Occipital lobe (tissue), 1 donor: ENCODE measurements at regions not wholly inside any gene's neighbourhood (a gene's known extent, or its start where the extent isn't known, plus 50 kb on each side); places are given as distances from the start of the nearest gene placed in this dataset.

Experiments used
- DNase-seq: peaks from one replicate; lab custom pipeline; 2025; lab: John Stamatoyannopoulos, UW

DNA sequence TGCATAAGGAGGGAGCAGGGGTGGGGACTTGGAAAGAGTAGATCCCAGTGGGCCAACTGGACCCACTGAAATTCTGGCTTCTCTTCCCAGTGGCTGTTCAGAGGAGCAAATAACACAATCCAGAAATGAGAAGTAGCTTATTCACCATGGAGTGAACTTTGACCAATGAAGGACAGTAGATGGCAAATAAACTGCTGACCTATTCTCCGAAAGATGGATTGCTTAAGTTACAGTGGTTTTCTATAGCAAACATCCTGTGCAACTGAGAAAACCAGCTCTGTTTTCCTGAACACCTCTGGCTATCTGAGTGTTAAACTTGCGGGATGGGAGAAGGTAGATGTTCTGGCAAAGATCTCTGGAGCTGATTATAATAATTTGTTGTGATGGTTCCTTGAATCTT lies 325.1 kb downstream of the SPATA31D1 start:
- DNase-seq: no peak

DNA sequence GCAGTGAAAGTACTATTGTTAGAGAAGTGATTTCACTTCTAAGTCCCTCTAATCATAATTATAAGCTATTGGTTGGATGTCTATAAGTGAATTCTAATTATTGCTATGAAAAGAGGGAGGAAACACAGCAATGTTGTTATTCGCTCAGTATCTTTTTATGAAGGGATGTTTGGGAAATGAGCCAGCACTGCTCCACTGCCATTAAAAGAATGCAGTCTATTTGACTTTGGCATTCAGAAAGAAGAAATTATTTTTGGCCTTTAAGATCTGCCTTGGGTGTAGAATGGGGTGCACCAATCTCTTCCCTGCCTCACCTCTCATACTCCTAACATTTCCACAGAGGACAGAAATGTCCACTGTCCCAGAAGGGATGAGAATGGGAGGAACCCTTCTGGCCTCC lies 332.0 kb downstream of the SPATA31D1 start:
- no peak for DNase-seq

DNA sequence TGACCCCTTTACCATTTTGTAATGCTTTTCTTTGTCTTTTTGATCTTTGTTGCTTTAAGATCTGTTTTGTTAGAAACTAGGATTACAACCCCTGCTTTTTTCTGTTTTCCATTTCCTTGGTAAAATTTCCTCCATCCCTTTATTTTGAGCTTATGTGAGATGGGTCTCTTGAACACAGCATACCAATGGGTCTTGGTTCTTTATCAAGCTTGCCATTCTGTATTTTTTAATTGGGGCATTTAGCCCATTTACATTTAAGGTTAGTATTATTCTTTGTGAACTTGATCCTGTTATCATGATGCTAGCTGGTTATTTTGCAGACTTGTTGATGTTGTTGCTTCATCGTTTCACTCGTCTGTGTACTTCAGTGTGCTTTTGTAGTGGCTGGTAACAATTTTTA lies 337.3 kb downstream of the SPATA31D1 start:
- DNase-seq: no peak

DNA sequence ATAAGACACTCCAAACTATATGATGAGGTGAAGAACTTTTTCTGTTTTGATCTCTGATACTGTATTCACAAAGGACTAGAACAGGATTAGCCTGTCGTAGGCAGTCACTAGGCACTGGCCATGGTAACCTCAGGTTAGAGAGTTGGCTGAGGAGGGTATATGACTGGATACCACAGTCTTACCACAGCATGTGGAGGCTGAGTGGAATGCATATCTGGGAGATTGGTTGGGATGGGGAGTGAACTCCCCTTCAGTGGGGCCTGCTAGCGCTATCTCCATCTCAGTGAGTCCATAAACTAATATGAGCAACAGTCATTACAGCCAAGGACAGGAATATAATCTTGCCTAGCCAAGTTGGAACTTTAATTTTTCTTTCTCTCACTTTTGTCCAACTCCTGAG lies 339.1 kb downstream of the SPATA31D1 start:
- DNase-seq: no peak

DNA sequence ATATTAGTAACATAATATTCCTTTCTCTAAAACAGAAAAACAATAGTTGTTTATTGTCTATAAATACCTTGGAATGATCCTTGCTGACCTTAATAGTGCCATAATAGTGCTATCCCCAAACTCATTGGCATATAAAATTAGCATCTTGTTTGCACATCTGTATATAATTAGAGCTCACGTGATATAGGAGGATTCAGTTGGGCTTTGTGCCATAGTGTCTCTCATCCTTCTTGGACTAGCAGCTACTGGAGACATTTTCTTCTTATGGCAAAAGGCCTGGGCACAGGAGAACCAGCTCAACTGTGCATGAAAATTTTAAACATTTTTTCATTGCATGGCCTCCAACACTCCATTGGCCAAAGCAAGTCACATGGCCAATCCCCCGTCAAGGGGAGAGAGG lies 342.5 kb downstream of the SPATA31D1 start:
- DNase-seq: no peak

DNA sequence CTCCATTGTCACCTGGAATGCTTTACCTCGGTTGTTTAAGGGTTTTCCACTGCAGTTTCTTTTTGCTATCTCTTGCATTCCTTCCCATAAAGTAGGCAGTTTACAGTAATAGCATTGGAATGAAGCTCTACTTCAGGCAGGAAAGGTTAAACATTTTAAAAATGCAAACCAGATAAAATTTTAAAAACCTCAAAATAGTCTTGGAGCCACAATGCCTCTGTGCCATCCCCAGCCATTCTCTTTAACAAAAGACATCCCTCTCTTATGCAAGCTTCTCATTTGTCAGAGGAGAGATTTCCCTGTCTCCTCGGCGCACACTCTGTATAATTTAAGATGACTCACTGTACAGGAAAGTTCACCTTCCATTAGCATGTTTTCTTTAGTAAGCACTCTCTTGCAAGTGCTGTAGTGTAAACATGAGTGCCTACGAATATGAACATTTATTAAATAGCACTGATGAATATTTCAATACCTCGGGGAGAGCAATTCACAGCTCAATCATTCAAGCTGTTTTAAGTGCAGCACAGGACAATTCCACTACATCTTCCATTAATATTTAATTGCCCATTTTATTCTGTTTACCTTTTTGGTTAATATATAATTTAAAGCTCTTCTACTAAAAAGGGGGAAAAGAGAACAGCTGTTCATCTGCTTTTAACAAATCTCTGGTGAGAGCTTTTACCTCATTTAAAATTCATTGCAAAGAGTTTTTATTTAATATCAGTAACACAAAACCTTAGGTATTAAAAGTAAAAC lies 343.6 kb downstream of the SPATA31D1 start:
- DNase-seq: no peak

DNA sequence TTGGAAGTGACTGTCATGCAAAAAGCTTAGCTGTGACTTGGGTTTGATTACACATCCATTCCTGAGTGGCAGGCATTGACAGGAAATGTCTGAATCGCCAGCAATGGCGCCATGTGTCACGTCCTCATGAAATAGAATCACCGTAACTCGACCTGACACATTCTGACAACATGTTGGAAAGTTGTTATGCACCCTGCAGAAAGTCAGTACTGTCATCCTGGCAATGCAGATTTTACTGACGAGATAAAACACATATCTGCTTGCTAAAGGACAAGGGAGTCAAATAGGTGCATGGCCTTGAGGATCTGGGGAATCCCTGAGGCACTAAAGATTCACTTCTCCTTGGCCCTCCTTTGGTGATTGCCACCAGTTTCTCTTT lies 344.2 kb downstream of the SPATA31D1 start:
- no peak for DNase-seq

DNA sequence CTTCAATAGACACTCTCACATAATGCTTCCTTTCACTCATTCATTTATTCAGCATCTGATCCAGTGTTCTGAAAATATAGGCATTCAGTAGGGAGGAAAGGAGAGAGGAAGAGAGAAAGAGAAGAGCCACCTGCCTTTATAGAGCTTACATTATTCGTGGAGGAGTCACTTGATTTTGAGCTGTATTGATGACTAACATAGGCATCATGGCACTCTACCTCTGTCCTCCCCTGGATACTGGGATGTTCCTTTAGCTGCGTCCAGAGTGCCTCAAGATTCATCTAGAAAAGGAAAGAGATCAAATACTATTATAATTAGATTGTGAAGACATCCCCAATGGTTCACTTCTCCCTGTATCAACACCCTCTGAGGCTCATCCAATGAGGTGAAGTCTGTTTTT lies 345.1 kb downstream of the SPATA31D1 start:
- no peak for DNase-seq

DNA sequence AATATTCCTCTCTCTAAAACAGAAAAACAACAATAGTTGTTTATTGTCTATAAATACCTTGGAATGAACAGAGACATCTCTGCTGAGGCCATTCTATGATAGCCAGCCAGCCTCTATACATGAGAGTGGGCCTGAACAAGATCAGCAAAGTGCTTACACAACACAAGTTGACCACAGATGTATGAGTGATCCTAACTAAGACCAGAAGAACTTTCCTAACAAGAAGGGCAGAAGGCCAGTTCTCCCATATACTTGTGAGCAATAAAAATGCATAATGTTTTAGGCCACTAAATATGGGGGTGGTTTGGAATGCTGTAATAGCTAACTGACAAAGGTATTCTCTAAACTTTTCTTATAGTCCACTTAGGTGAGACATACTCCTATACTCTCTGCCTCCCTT lies 345.7 kb downstream of the SPATA31D1 start:
- DNase-seq: no peak

DNA sequence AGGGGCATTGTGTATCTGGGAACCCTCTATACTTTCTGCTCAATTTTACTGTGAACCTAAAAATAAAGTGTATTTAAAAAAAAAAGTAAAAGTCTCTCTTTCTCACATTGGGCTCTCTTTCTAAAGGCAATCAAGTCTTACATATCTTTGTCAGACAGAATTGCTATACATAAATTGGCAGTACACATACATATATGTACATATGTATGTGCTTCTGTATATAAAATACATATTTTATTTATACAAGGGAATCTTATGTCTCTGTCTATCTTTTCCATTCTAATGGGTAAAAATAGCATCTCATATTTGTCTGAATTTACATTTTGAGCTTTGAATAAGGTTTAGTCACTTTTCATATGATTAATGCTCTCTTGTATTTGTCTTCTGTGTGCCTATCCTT lies 348.8 kb downstream of the SPATA31D1 start:
- DNase-seq: no peak

DNA sequence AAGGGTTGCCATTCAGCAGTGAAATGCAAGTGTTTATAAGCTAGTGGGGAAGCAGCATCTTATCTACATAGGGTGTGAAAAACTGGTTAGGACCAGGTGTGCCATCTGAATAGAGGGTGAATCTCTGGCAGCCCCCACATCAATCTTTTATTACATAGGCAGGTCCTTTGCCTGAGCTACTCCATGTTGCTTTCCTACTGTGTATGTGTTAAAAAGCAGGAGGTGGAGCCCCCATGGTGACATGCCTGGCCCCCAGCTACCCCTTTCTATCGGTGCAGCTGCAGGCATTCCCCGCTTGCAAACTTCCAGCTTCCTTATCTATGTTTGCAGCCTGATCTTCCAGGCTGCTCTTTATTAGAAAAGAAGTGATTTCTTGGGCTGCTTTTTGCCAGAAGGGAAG lies 353.5 kb downstream of the SPATA31D1 start:
- no peak for DNase-seq

DNA sequence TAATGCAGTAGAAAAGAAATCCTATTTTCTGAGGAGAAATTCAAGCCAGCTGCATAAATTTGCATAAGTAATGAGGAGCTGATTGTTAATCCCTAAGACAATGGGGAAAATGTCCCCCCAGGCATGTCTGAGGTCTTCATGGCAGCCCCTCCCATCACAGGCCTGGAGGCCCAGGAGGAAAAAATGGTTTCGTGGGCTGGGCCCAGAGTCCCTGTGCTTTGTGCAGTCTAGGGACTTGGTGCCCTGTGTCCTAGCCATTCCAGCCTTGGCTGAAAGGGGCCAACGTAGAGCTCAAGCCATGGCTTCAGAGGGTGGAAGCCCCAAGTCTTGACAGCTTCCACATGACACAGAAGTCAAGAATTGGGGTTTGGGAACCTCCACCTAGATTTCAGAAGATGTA lies 357.5 kb downstream of the SPATA31D1 start:
- DNase-seq: no peak

DNA sequence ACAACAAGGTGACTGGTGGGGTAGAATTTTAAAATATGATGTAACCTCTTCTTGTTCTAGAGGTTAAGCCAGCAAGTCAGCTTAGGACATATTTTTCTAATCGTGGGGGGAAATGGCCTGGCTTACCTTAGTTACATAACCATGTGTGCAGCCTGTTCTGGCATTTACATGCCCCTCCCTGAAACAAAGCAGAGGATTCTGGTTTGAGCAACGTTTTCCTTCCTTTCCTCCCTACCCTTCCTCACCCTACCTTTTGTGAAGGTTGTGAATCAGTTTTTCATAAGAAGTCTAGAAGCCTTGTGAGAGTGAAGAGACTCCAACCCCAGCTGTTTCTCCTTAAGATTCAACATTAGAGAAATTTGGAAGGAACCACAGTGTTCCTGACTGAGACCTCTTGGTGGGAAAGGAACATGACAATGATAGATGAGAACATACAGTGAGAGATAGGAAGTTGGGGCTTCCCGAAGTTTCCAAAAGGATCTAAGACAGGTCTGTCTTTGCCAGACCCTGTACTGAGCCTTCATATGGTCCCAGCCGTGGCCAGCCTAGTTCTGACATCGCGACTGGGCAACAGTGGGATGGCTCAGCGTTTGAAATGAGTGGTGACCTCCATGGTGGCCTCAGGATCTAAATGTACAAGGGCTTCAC lies 365.2 kb downstream of the SPATA31D1 start:
- DNase-seq: no peak

DNA sequence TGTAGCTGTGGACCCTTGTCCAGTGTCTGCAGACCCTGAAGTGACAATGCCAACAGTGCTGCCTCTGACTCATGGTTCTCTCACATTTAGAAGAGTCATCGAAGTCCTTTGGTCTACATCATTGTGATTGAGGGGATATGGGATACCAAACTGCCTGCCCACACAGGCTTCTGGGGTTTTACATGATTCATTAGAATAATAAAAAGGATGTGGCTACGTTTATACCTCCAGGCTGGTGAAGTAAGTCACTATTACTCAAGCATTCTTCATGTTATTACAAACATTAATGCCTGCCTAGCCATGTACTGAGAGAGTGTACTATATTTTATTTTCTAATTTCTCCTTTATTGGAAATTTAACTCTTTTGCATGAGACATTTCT lies 365.7 kb downstream of the SPATA31D1 start:
- no peak for DNase-seq

DNA sequence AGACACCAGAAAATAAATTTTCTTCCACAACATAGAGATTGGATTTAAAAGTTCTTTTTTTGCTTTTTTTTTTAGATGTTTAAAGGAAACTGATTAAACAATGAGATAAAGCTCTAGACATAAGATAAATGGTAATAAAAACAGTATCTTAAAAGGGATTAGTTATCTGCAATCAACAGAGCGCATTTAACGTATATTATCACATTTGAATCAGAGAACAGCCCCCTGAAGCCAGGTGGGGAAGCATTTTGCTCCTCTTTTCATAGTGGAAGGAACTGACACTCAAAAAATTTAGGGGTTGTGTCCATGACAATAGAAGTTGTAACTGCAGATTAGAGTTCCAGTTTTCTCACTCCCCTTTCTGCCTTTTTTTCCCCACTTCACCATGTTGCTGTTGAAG lies 367.6 kb downstream of the SPATA31D1 start:
- no peak for DNase-seq

DNA sequence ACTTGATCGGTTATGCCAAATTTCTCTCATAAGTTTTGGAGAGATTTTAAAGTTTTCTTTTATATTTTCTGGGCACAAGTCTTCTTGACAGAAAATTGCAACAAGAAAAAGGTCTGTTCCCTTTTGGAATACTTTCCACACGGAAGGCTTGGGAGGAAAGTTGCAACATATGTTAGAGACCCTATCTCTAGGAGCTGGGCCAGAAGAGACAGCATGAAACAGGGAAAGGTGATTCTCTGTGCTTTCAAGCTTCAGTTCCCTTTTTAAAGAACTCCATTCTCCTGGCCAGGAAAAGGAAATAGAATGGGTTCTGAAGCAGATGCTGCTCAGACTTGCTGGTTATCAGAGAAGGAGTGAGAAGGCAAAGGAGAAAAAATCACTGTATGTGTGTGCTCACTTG lies 368.3 kb downstream of the SPATA31D1 start:
- DNase-seq: no peak

DNA sequence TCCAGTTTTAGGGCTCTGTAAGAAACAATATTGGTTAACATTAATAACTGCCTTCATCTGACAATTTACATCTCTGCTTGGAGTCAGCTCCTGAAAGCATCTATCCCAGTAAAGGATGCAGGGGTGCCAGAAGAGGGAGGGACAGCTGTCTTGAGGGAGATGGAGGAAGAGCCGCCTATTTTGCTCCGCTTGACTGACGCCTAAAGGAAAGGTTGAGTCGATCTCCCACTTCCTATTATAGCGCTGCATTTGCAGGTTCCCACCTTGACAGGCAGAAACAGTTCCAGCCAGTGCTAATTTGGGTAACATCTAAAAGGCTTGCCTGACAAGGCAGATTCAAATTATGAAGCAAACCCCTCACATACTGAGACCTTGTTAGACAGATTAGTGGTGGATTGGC lies 374.6 kb downstream of the SPATA31D1 start:
- no peak for DNase-seq

DNA sequence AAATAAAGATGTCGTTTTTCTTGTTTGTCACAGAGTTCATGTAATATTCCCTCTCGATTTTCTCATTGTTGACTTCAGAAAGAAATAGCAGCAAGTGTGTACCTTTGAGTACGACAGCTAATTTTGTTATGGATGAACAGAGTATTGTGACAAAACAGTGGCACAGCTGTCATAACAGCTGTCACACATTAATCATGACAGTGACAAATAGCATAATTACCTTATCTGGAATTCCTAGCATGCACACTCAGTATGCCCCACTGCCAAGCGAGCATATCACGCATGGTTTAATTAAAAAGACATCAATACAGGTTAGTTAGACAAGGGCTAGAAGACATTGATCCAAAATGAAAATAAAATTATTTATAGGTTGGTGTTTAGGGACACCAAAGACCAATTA lies 375.1 kb downstream of the SPATA31D1 start:
- no peak for DNase-seq

DNA sequence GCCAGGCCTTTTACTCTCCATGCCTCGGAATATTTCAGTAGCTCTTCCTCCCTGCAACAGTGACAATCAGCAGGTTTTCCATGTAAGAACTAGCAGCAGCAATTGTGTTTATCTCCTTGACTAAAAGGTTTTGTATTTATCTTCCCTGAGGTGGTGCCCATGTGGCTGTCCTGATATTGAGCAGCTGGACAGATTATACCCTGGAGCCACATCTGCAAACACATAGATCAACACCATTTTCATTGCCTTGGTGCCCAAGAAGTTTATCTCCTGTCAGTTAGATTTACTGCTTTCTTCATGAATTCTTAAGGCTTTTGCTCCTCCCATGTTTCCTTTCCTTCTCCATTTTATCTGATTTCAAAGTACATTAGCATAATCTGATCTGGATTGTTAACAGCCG lies 378.4 kb downstream of the SPATA31D1 start:
- DNase-seq: no peak

DNA sequence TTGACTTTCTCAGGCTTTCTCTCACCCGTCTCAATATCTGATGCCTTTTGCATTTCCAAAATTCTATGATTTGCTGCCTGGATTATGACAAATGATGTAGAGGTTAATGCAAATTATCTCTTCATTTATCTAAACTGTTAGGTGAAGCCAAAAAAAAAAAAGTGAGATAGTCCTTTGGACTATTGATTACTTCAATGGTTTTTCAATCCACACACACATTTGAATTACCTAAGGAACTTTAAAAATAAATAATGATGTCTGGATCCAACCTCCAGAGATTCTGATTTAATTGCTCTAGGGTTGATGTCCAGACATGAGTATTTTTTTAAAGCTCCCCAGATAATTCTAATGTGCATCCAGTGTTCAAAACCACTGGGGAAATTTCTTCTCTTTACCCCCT lies 379.4 kb downstream of the SPATA31D1 start:
- DNase-seq: no peak

DNA sequence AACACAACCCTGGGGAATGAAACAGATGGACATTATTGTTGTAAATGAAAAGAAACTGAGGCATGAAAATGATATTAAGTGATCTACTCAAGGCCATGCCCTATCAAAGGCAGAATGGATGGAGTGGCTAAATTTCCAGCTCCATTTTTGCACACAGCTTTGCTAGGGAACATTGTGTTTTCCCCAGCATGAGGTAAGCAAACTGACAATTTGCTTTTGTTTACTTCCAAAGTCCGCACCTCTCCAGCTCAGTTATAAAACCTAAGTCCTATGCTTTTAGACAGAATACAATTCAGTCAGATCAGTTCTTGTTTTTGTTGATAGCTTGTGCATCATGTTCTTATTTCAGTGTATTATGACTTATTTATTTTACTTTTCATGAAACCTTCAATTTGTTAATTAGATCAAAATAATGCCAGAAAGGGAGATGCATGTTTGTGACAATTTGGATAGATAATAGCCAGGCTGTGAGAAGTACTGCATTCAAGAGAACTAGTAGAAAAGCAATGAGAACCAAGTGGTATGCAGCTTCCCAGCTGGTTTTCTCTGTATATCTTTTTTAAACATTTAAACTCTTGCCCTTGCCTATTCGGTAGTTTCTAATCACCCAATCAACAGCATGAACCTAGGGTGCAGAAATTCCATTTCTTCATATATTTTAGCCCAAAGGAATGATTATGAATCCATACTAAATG lies 380.8 kb downstream of the SPATA31D1 start:
- no peak for DNase-seq

DNA sequence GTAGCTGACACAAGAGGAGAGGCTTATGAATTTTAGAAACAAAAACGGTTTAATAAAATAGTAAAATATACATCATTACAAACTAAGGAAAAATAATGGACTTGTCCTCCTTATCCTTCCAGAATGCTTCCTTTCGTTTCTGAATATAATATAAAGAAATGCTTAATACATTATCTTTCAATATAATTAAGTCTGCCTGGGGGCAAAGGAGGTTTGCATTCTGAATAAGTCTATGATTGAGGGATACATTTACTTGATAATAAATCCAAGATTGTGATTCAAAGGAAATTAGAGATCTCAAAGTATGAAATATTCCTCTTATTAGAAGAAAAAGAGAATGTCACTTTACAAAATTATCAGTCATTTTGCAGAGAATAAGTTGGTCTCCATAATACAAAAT lies 386.5 kb downstream of the SPATA31D1 start:
- DNase-seq: no peak

DNA sequence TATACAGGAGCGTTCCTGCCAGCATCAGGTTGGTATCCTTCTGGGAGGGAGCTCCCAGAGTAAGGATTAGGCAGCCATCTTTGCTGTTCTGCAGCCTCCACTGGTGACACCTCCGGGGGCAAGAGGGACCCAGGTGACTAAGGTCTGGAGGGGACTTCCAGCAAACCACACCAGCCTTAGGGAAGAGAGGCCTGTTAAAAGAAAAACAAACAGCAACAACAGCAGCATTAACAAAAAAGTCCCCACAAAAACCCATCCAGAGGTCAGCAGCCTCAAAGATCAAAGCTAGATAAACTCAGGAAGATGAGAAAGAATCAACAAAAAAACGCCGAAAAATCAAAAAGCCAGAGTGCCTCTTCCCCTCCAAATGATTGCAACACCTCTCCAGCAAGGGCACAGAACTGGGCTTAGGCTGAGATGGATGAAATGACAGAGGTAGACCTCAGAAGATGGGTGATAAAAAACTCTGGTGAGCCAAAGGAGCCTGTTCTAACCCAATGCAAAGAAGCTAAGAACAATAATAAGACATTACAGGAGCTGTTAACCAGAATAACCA lies 388.2 kb downstream of the SPATA31D1 start:
- DNase-seq: no peak
